Fibroblast of upper back skin (primary cell): ENCODE measurements at regions not wholly inside any gene's neighbourhood (a gene's known extent, or its start where the extent isn't known, plus 50 kb on each side); places are given as distances from the start of the nearest gene placed in this dataset.
A peak's percentile ranks its signal among the peaks of the same experiment; 100 is the strongest.
"Not testable (repeated sequence)": the region's sequence is repeated elsewhere in the genome, so short reads cannot be mapped to it uniquely, and the experiment has no call there.

ENCODE experiments used
- DNase-seq: peaks from one replicate; pipeline ENCODE4 v3.0.0-alpha.2; 2013

GRCh38 chr6:74268815-74269599 is 573.0 kb downstream of the CD109 start:
- no peak for DNase-seq

DNA sequence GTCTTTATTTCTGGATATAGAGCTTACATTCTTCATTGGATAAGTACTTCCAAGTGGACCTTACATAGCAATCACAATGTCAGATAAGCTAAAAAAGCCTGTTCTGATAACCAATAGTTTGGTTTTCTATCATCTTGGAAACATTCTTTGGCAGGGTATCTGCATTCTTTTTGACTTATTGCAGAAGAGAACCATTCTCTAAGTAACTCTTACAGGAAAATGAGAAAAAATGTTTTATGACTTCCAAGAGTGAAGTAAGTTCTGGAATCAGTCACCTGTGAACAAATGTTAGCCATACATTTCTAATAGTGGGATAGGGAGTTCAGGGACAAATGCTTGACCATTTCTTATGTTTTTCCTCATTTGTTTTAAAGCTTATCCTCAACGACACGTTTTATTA is 564.0 kb downstream of the CD109 start:
- DNase-seq = peak; percentile 41

DNA sequence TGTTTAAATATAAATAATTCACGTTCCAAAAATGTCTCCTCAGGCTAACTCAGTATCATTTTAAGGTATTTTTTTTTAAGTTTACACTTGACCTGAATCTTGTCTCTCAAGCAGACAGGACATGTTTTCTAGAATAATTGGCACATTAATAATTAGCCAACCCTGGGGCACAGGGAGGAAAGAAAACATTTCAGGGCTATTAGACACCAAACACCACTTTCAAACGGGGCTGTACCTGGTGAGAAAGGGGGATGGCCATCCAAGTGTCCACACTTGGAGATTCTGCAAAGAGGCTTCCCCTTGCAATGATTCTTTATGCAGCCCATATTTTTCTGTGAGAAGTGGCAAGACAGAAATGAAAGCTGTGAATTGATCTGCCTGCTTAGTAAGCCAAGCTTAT is 560.8 kb downstream of the CD109 start:
- DNase-seq = no peak

- no peak for DNase-seq
Observed at GRCh38 chr6:74256381-74256780, 560.4 kb downstream of the CD109 start.

- not testable (repeated sequence) for DNase-seq
Observed at GRCh38 chr6:74255007-74255406, 559.0 kb downstream of the CD109 start.

- DNase-seq = not testable (repeated sequence)
Observed at GRCh38 chr6:74254147-74254546, 558.1 kb downstream of the CD109 start.

DNA sequence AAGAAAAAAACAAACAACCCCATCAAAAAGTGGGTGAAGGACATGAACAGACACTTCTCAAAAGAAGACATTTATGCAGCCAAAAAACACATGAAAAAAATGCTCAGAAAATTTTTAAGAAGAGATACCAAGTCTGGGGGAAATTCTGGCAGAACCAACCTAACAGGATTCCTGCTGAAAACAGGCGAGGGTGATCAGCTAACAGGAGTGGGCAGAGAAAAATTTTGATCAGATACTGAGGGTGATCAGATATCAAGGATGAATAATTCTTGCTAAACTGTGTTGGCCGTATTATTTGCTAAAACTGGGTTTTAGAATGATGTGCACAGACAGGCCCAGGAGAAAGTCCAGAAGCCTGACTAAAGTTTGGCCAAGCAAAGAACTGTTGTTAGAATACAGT is 557.3 kb downstream of the CD109 start:
- no peak for DNase-seq

GRCh38 chr6:74250161-74250818 is 554.3 kb downstream of the CD109 start:
- DNase-seq = no peak

DNA sequence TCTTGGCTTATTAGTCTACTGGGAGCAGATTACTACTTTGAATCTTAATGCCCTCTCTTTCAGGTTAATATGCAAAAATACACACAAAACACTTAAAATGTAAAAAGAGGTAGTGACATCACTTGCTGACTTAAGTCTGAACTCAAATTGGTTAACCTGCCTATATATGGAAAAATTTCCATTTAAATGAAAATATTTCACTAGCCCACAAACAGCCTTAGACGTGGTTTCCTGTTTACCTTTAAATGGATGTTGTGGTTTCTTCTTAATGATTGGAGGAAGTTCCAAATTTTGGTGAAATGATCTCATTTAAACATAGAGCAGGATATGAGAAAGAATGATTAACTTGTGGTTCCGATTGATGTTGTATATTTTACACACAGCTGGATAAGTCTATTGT is 553.7 kb downstream of the CD109 start:
- peak; percentile 70 for DNase-seq

- no peak for DNase-seq
Observed at GRCh38 chr6:74248966-74249365, 553.0 kb downstream of the CD109 start.

DNA sequence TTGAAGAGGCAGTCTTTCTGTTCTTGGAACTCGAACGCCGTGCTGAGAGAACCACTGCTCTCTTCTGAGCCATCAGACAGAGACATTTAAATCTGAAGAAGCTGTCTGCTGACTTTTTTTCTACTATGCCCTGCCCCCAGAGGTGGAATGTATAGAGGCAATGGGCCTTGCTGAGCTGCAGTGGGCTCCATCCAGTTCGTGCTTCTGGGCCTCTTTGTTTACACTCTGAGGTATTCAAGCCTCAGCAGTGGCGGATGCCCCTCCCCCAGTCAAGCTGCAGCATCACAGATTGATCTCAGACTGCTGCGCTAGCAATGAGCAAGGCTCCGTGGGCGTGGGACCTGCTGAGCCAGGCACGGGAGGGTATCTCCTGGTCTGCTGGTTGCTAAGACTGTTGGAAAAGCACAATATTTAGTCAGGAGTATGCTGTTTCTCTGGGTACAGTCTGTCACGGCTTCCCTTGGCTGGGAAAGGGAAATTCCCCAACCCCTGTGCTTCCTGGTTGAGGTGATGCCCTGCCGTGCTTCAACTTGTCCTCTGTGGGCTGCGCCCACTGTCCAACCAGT is 526.8 kb downstream of the CD109 start:
- no peak for DNase-seq

DNA sequence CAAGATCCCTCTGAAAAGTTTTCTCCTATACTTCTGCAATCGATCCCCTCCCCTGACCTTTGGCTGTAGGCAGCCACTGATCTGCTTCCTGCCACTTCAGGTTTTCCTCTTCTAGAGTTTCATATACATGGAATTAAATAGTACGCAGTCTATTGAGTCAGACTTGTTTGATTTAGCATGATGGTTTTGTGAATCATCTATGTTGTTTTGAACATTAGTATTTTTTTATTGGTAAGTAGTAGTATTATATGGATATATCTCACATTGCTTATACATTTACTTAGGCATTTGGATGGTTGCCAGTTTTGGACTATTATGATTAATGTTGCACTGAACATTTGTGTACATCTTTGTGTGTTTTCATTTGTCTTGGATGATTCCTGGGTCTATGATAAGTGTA is 518.0 kb downstream of the CD109 start:
- DNase-seq = no peak

GRCh38 chr6:74208239-74208638 is 512.2 kb downstream of the CD109 start:
- DNase-seq = no peak

DNA sequence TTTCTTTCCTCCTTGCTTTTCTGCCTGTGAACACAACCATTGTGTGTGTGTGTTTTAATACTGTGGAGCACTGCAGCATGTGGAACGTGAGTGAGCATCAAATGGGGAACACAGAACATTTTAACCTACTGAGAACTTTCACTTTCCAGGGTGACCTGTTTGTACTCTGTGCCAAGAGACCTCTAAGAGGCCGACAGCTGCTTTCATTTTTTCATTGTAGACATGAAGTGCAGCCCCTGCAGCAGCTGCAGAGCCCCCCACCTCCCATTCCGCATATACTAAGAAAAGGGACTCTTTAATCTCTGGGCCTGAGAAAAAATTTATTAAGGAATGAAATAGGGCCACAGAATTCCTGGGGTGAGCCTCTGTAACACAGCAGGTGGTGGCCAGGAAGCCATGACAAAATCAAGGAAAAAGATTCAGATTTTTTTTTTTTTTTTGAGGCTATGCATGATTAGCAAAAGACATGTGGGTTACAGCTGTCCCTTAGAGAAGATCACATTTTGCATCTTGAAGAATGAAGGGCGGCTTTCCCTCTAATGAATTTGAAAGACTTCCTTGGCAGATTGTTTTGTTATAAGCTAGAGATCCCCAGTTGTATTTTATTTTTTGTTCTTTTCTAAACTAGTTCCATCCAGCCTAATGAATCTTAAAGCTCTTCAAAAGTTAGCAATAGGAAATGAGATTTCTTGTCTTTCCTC is 503.4 kb downstream of the CD109 start:
- peak; percentile 15 for DNase-seq

DNA sequence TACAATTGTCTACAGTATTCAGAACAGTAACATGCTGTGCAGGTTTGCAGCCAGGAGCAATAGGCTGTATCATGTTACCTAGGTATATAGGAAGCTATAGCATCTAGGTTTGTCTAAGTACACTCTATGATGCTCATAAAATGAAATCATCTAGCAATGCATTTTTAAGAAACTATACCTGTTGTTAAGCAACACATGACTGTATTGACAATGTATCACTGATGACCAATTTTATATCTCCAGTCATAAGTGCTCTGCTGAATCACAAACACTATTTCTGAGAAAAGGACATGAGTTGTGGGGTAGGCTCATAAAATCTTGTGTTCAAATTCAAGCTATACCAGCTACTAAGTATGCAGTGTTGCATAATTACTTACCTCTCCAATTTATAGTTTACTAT is 501.3 kb downstream of the CD109 start:
- no peak for DNase-seq

GRCh38 chr6:74187811-74188210 is 491.8 kb downstream of the CD109 start:
- DNase-seq = no peak

GRCh38 chr6:74182992-74183391 is 487.0 kb downstream of the CD109 start:
- no peak for DNase-seq

DNA sequence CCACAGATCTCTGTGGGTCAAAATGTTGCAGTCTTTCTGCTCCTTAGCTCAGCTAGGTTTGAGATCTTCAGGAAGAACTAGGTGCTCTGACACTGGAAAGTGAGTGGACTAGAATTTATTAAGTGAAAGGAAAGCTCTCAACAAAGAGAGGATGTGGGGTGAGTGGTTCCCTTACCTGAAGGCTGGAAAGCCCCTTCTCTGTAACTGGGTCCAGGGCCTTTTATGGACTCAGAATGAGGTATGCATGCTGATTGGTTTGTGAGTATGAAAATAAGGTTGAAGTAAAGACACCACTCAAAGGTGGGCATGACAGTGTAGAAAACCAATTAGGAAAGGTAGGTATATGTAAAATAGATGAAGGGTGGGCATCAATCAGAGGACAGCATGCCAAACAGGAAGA is 485.5 kb downstream of the CD109 start:
- DNase-seq = no peak

GRCh38 chr6:74177506-74177905 is 481.5 kb downstream of the CD109 start:
- peak; percentile 8 for DNase-seq

DNA sequence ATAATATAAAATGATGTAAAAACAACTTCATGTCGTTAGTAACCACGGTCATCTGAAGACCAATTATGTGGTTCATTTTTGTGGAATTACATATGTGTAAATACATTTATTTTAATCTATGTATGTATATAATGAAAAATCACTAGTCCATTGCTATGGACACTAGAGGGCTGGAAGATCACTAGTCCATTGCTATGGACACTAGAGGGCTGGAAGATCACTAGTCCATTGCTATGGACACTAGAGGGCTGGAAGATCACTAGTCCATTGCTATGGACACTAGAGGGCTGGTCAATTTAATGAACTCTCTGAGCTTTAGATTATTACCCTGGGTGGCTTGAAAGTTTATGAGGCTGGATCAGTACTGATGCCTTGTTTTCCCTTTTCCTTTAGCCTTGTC is 474.5 kb downstream of the CD109 start:
- DNase-seq = not testable (repeated sequence)

DNA sequence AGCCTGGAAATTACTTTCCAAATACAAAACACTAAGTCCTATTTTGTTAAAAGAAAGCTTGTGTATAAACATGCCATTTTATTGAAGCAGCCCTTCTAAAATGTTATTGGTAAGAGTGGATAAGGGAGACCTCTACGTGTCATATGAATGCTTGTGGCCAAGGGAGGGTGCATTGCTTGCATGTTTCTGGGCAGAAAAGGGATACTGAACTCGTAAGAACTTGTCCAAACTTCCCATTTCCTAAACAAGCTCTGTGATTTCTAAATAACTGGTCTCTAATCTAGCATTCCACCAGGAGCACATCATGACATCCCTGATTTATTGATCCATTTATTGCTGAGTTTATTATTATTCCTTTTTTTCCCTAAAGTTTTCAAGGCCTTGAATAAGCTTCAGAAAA is 474.1 kb downstream of the CD109 start:
- peak; percentile 79 for DNase-seq

DNA sequence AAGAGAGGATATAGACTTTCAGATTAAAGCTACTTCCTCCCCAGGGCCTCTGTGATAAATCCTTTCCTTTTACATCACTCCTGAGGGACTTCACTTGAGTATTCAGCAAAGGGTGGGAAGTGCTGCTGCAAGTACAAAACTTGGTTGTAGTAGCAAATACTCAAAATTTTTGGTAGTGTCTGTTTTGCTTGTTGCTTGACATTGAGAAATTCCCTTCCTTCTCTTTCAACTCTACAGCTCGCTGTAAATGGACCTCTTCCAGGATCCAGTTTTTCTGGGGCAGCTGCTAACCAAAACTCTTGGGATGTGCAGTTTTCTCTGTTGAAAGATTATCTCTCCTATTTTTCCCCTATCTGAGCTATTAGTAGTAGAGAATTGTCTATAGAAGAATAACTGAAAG is 472.0 kb downstream of the CD109 start:
- DNase-seq = no peak

DNA sequence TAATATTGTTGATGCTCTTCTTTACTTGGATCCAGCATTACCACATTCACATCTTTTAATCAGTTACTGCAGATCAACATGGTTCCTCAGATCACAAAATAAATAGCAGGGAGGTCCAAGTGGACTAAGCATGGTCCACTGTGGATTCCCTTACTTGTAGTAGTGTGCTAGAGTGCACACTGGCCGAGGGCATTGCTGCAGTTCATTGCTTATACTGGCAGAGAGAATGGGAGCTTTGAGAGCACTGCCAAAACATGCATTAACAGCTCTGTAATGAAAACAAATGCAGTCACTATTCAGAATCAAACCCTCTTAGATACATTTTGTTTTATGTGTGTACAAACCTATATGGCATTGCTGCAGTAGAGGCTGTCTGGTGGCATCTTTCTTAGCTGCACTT is 471.5 kb downstream of the CD109 start:
- DNase-seq = no peak

DNA sequence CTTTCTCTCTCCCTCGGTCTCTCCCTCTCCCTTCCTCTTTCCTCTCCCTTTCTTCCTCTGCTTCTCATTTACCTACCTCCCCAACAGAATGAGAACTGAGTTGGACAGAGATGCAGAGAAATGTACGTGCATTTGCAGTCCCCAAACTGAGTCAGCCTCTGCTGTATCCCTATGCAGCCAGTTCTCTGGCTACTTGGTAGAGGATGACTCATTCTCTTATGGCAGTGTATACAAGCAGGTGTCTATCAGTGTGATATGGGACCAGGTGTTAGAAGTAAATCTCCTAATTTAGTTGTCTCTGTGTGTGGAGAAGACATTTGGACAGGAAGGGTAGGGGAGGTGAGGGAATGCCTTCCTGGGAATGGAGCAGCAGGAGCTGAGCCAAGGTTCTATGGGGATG is 470.8 kb downstream of the CD109 start:
- DNase-seq = no peak
